ENCODE measurements at regions not wholly inside any gene's neighbourhood (a gene's known extent, or its start where the extent isn't known, plus 50 kb on each side); places are given as distances from the start of the nearest gene placed in this dataset.

DNA sequence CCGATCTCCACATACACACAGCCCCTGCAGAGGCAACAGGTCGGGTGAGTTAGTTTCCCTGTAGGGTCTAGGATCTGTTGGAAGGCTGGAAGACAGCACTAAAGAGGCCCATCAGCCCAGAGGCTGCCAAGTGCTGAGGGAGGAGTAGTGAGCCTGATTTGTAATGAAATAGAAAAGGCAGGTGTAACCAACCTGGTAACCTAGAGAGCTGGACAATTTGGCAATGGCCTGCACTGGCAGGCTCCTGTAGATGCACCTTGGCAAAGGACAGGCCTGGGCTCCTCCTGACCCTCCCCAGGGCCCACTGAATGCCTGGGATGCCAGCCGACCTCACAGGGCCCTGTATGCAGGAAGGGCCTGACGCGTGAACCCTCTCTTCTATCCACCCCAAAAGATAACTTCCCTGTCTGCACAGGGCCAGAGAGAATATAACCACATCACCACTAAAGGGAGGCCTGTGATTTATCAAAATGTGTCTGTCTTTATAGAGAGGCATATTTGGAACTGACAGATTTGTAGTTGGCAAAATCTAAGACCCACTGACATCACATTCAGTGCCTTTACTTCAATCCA, 225.1 kb upstream of the CHRNA7 start:
- TF ChIP-seq, protein P1, sequence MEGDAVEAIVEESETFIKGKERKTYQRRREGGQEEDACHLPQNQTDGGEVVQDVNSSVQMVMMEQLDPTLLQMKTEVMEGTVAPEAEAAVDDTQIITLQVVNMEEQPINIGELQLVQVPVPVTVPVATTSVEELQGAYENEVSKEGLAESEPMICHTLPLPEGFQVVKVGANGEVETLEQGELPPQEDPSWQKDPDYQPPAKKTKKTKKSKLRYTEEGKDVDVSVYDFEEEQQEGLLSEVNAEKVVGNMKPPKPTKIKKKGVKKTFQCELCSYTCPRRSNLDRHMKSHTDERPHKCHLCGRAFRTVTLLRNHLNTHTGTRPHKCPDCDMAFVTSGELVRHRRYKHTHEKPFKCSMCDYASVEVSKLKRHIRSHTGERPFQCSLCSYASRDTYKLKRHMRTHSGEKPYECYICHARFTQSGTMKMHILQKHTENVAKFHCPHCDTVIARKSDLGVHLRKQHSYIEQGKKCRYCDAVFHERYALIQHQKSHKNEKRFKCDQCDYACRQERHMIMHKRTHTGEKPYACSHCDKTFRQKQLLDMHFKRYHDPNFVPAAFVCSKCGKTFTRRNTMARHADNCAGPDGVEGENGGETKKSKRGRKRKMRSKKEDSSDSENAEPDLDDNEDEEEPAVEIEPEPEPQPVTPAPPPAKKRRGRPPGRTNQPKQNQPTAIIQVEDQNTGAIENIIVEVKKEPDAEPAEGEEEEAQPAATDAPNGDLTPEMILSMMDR (IDR thresholded peaks at IDR 0.05; ENCODE audit: insufficient read depth, low read depth, low read length): no peak
- no peak for TF ChIP-seq EZH2 (IDR thresholded peaks at IDR 0.05; ENCODE audit: insufficient read depth, low read length)
- Mint-ChIP-seq H3K4me1 (ENCODE audit: low read depth, unreplicated experiment) (peaks cover 19% of the 10 kb centered on the region), H3K4me3 (ENCODE audit: unreplicated experiment) (no peak overlapping the region), H3K27me3 (ENCODE audit: low read depth, unreplicated experiment) (peaks cover 7% of the 10 kb centered on the region), H3K27ac (ENCODE audit: unreplicated experiment) (peak overlapping the region; percentile 30), H3K36me3 (ENCODE audit: low read depth, unreplicated experiment) (no peaks in the 10 kb centered on the region), H3K9me3 (ENCODE audit: unreplicated experiment) (no peaks in the 10 kb centered on the region)
- H3K4me3 ChIP-seq (ENCODE audit: insufficient read depth, low read depth, low read length): no peak overlapping the region
- DNase-seq (ENCODE audit: low read depth): no peak
- no peaks in the 10 kb centered on the region for H3K36me3 ChIP-seq (ENCODE audit: insufficient read depth, low read length)
- no peak overlapping the region for H3K4me2 ChIP-seq (ENCODE audit: low read length)
- no peak overlapping the region for H2AFZ ChIP-seq (ENCODE audit: low read depth, low read length)
- FAIRE-seq: no peak
- no peak overlapping the region for H3K9ac ChIP-seq (ENCODE audit: low read length)
- no peaks in the 10 kb centered on the region for H3K4me1 ChIP-seq (ENCODE audit: insufficient read depth, low read length)
- no peaks in the 10 kb centered on the region for H3K27me3 ChIP-seq (ENCODE audit: insufficient read depth, low read length)
- H4K20me1 ChIP-seq (ENCODE audit: insufficient read depth, low read length): no peaks in the 10 kb centered on the region
- no peaks in the 10 kb centered on the region for H3K9me3 ChIP-seq (ENCODE audit: insufficient read depth, low read depth, low read length)
- no peak overlapping the region for H3K27ac ChIP-seq (ENCODE audit: low read depth, low read length)
- H3K79me2 ChIP-seq (ENCODE audit: insufficient read depth, low read length): no peaks in the 10 kb centered on the region

DNA sequence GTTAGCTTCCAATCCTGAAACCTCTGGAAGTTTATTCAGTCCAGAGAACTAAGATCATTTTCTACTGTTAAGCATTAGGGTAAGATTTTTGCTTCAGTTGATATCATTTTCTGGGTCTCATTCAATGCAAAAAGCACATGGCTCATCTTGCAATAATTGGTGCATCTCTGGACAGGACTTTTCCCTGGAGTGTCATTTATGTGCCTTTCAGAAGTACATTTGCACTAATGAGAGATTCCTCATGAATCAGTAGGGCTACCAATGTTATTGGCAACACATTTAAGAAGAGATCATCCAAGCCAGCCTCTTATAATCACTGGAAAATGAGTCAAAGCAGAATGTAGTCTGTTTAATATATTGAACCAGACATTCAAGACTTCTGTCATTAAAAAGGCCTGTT, 224.2 kb upstream of the CHRNA7 start:
- no peak overlapping the region for H3K27ac ChIP-seq (ENCODE audit: low read depth, low read length)
- no peaks in the 10 kb centered on the region for H3K79me2 ChIP-seq (ENCODE audit: insufficient read depth, low read length)
- no peaks in the 10 kb centered on the region for H4K20me1 ChIP-seq (ENCODE audit: insufficient read depth, low read length)
- no peak for FAIRE-seq
- no peaks in the 10 kb centered on the region for H3K9me3 ChIP-seq (ENCODE audit: insufficient read depth, low read depth, low read length)
- no peak overlapping the region for H3K4me2 ChIP-seq (ENCODE audit: low read length)
- Mint-ChIP-seq H3K9me3 (ENCODE audit: unreplicated experiment) (peaks cover 5% of the 10 kb centered on the region), H3K4me1 (ENCODE audit: low read depth, unreplicated experiment) (peaks cover 16% of the 10 kb centered on the region), H3K36me3 (ENCODE audit: low read depth, unreplicated experiment) (no peaks in the 10 kb centered on the region), H3K27ac (ENCODE audit: unreplicated experiment) (no peak overlapping the region), H3K27me3 (ENCODE audit: low read depth, unreplicated experiment) (peaks cover 7% of the 10 kb centered on the region), H3K4me3 (ENCODE audit: unreplicated experiment) (no peak overlapping the region)
- no peaks in the 10 kb centered on the region for H3K4me1 ChIP-seq (ENCODE audit: insufficient read depth, low read length)
- no peak for DNase-seq (ENCODE audit: low read depth)
- no peaks in the 10 kb centered on the region for H3K27me3 ChIP-seq (ENCODE audit: insufficient read depth, low read length)
- H3K9ac ChIP-seq (ENCODE audit: low read length): no peak overlapping the region
- no peak for TF ChIP-seq EZH2 (IDR thresholded peaks at IDR 0.05; ENCODE audit: insufficient read depth, low read length)
- TF ChIP-seq, protein P1 (IDR thresholded peaks at IDR 0.05; ENCODE audit: insufficient read depth, low read depth, low read length): no peak
- no peaks in the 10 kb centered on the region for H3K36me3 ChIP-seq (ENCODE audit: insufficient read depth, low read length)
- H3K4me3 ChIP-seq (ENCODE audit: insufficient read depth, low read depth, low read length): no peak overlapping the region
- H2AFZ ChIP-seq (ENCODE audit: low read depth, low read length): no peak overlapping the region

DNA sequence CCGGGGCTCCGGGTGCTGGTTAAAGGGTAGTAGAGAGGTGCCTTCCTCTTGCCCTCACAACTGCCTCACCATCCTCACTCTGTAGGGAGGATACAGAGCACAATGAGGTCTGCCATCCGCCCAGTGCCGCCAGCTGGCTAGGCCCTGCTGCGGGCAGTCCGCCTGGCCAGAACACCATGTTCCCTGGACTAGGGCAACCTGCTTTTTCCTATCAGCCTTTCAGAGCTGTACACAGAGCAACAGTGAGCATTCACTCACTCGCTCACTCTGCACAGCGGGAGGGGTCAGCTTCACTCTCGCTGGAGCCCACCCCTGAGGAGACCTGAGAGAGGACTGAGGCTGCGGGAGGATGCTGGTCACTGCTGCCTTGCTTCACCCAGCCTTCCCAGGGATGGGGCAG, 218.7 kb upstream of the CHRNA7 start:
- Histone ChIP-seq H3K36me3 (ENCODE audit: insufficient read depth, low read length) (no peaks in the 10 kb centered on the region), H3K79me2 (ENCODE audit: insufficient read depth, low read length) (no peaks in the 10 kb centered on the region), H3K4me2 (ENCODE audit: low read length) (no peak overlapping the region), H3K27ac (ENCODE audit: low read depth, low read length) (no peak overlapping the region), H3K27me3 (ENCODE audit: insufficient read depth, low read length) (no peaks in the 10 kb centered on the region), H3K4me3 (ENCODE audit: insufficient read depth, low read depth, low read length) (no peak overlapping the region), H4K20me1 (ENCODE audit: insufficient read depth, low read length) (no peaks in the 10 kb centered on the region), H2AFZ (ENCODE audit: low read depth, low read length) (no peak overlapping the region), H3K9ac (ENCODE audit: low read length) (no peak overlapping the region), H3K9me3 (ENCODE audit: insufficient read depth, low read depth, low read length) (no peaks in the 10 kb centered on the region), H3K4me1 (ENCODE audit: insufficient read depth, low read length) (no peaks in the 10 kb centered on the region)
- H3K9me3 Mint-ChIP-seq (ENCODE audit: unreplicated experiment): peaks cover 8% of the 10 kb centered on the region
- TF ChIP-seq EZH2 (IDR thresholded peaks at IDR 0.05; ENCODE audit: insufficient read depth, low read length): no peak
- TF ChIP-seq, protein P1 (IDR thresholded peaks at IDR 0.05; ENCODE audit: insufficient read depth, low read depth, low read length): no peak
- no peak for DNase-seq (ENCODE audit: low read depth)
- no peak overlapping the region for H3K27ac Mint-ChIP-seq (ENCODE audit: unreplicated experiment)
- no peaks in the 10 kb centered on the region for H3K4me1 Mint-ChIP-seq (ENCODE audit: low read depth, unreplicated experiment)
- no peak for FAIRE-seq
- peaks cover 5% of the 10 kb centered on the region for H3K27me3 Mint-ChIP-seq (ENCODE audit: low read depth, unreplicated experiment)
- H3K36me3 Mint-ChIP-seq (ENCODE audit: low read depth, unreplicated experiment): no peaks in the 10 kb centered on the region
- H3K4me3 Mint-ChIP-seq (ENCODE audit: unreplicated experiment): no peak overlapping the region
